Lung (tissue), 11 donors: ENCODE measurements at regions not wholly inside any gene's neighbourhood (a gene's known extent, or its start where the extent isn't known, plus 50 kb on each side); places are given as distances from the start of the nearest gene placed in this dataset.

Experiments
- ATAC-seq: fragments of 200-7000 bp; cut with Tn5 transposase; one replicate; pipeline ENCODE4 v1.9.1; 2020; ENCODE audit warnings: moderate number of reproducible peaks; ENCODE audit not compliant: insufficient read depth, low FRiP score
- DNase-seq, 3 donors: peaks; one replicate each; pipeline ENCODE4 v3.0.0-alpha.2; 2013 to 2017
- H3K27ac ChIP-seq, 2 donors: one replicate each; pipeline ENCODE4 v1.5.1; 2013; ENCODE audit warnings: mild to moderate bottlenecking in 2 of 2, moderate library complexity in 2 of 2, control low read depth in 1 of 2, inconsistent platforms in 1 of 2, low read depth in 1 of 2, low read length in 1 of 2
- H3K27me3 ChIP-seq, 3 donors: one replicate each; pipeline ENCODE4 v1.5.1; 2013; ENCODE audit warnings: low read length in 2 of 3; ENCODE audit not compliant: control insufficient read depth in 3 of 3, insufficient read depth in 3 of 3
- H3K36me3 ChIP-seq, 4 donors: one replicate each; pipeline ENCODE4 v1.5.1; 2013; ENCODE audit warnings: low read length in 4 of 4, mild to moderate bottlenecking in 1 of 4, moderate library complexity in 1 of 4; ENCODE audit not compliant: control insufficient read depth in 4 of 4, insufficient read depth in 4 of 4
- H3K4me1 ChIP-seq, 5 donors: one replicate each; pipeline ENCODE4 v1.5.1; 2013; ENCODE audit warnings: low read length in 5 of 5, mild to moderate bottlenecking in 2 of 5, moderate library complexity in 1 of 5; ENCODE audit not compliant: control insufficient read depth in 5 of 5, insufficient read depth in 5 of 5
- H3K4me3 ChIP-seq: one replicate; pipeline ENCODE4 v1.5.1; 2013; ENCODE audit warnings: mild to moderate bottlenecking, control low read depth, moderate library complexity
- H3K9ac ChIP-seq, 2 donors: one replicate each; pipeline ENCODE4 v1.5.1; 2013; ENCODE audit warnings: low read length in 2 of 2, control low read depth in 1 of 2; ENCODE audit not compliant: insufficient read depth in 1 of 2
- H3K9me3 ChIP-seq, 4 donors: one replicate each; pipeline ENCODE4 v1.5.1; 2013; ENCODE audit warnings: low read length in 3 of 4, mild to moderate bottlenecking in 1 of 4, moderate library complexity in 1 of 4; ENCODE audit not compliant: control insufficient read depth in 4 of 4, insufficient read depth in 3 of 4
- WGBS, 2 donors: extraction: QIAGEN DNeasy Blood & Tissue Kit; methylation state at CpG; one replicate each; pipeline ENCODE4 v1.1.7; 2013; 5-methylcytosine and 5-hydroxymethylcytosine counted together
- TF ChIP-seq, protein P1 (sequence below): IDR thresholded peaks from 2 replicates; pipeline ENCODE4 v1.5.1; 2012; ENCODE audit warnings: mild to moderate bottlenecking; ENCODE audit errors: control extremely low read depth, extremely low read depth
- donor health status: control.
- donor health status: control.
- donor health status: Bipolar disorder and iron deficiency.
- donor health status: healthy.
- donor health status: DM: yes; HTN: yes; CAD: no.

GRCh38 chr5:79901631-79902030 lies 89.4 kb downstream of the MTX3 start:
- peak in 1 of 3 donors; percentile 12 for DNase-seq
- Histone ChIP-seq H3K36me3 (no peaks in the 10 kb centered on the region), H3K4me1 (peaks cover 0 to 2% (median 0%) of the 10 kb centered on the region in 5 donors), H3K9ac (no peak overlapping the region), H3K4me3 (no peak overlapping the region), H3K9me3 (peaks cover 0 to 2% (median 0%) of the 10 kb centered on the region in 4 donors), H3K27me3 (no peaks in the 10 kb centered on the region), H3K27ac (no peak overlapping the region)
- TF ChIP-seq, protein P1, sequence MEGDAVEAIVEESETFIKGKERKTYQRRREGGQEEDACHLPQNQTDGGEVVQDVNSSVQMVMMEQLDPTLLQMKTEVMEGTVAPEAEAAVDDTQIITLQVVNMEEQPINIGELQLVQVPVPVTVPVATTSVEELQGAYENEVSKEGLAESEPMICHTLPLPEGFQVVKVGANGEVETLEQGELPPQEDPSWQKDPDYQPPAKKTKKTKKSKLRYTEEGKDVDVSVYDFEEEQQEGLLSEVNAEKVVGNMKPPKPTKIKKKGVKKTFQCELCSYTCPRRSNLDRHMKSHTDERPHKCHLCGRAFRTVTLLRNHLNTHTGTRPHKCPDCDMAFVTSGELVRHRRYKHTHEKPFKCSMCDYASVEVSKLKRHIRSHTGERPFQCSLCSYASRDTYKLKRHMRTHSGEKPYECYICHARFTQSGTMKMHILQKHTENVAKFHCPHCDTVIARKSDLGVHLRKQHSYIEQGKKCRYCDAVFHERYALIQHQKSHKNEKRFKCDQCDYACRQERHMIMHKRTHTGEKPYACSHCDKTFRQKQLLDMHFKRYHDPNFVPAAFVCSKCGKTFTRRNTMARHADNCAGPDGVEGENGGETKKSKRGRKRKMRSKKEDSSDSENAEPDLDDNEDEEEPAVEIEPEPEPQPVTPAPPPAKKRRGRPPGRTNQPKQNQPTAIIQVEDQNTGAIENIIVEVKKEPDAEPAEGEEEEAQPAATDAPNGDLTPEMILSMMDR, result no peak
- ATAC-seq, result no peak
- WGBS, 2 donors, result 74% methylated on average over 5 of the region's 5 CpGs

DNA sequence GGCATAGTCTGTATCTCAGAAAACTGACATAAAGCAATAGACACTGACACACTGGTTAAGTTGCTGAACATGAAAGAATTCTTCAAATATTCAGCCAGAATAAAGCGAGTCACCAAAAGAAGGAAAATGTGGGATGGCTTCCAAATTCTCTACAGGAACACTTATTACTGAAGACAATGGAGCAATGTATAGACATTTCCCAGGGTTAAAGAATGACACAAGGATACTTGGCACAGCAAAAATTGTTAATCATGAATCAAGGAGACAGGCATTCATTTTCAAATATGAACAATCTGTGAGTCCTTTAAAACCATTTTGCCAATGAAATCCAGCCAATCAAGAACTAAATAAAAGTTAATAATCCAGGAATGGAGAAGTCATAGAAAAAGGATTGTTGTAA lies 92.5 kb downstream of the MTX3 start:
- no peak for ATAC-seq

DNA sequence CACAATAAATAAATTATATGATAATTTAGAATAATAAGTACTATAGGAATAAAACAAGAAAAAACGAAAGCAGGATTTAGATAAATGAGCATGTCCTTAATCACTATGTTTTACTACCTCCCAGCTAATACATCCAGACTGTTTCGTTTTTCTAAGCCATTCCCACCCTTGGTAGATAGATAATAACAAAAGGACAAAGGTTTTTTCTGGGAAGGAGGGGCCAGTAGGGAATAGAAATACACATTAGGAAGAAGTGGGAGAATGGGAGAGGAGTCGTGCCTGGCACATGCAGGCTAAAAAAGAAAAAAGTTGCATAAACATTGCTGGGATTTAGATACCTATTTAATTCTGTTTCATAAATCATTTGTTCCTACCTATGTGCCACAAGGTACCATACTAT lies 97.1 kb downstream of the MTX3 start:
- no peak overlapping the region for H3K9ac ChIP-seq
- H3K4me3 ChIP-seq, result no peak overlapping the region
- ATAC-seq (no peak), DNase-seq (no peak)
- peaks cover 0 to 2% (median 0%) of the 10 kb centered on the region in 5 donors for H3K4me1 ChIP-seq
- peaks cover 0 to 2% (median 0%) of the 10 kb centered on the region in 3 donors for H3K27me3 ChIP-seq
- no peak overlapping the region for H3K27ac ChIP-seq
- 53 to 64% methylated on average over 3 of the region's 3 CpGs for WGBS, 2 donors
- no peaks in the 10 kb centered on the region for H3K36me3 ChIP-seq
- H3K9me3 ChIP-seq, result peaks cover 0 to 2% (median 0%) of the 10 kb centered on the region in 4 donors
- TF ChIP-seq, protein P1, result no peak

More for the DNA sequence above, 92.5 kb downstream of the MTX3 start:
- TF ChIP-seq, protein P1, result no peak
- H3K36me3 ChIP-seq, result no peaks in the 10 kb centered on the region
- H3K4me3 ChIP-seq, result no peak overlapping the region
- peaks cover 0 to 2% (median 0%) of the 10 kb centered on the region in 5 donors for H3K4me1 ChIP-seq
- DNase-seq, result peak in 2 of 3 donors; percentile 40 to 63
- WGBS, 2 donors, result 43 to 59% methylated on average over 1 of the region's 1 CpG
- H3K27ac ChIP-seq, result no peak overlapping the region
- no peak overlapping the region for H3K9ac ChIP-seq
- no peaks in the 10 kb centered on the region for H3K27me3 ChIP-seq
- peaks cover 0 to 2% (median 0%) of the 10 kb centered on the region in 4 donors for H3K9me3 ChIP-seq

GRCh38 chr5:79893485-79893884 lies 97.6 kb downstream of the MTX3 start:
- peaks cover 0 to 2% (median 0%) of the 10 kb centered on the region in 3 donors for H3K27me3 ChIP-seq
- WGBS, 2 donors, result 75 to 79% methylated on average over 1 of the region's 1 CpG
- ATAC-seq (no peak), DNase-seq (no peak)
- no peak overlapping the region for H3K4me3 ChIP-seq
- H3K9me3 ChIP-seq, result peaks cover 0 to 2% (median 0%) of the 10 kb centered on the region in 4 donors
- no peaks in the 10 kb centered on the region for H3K36me3 ChIP-seq
- TF ChIP-seq, protein P1, result no peak
- H3K9ac ChIP-seq, result no peak overlapping the region
- H3K27ac ChIP-seq, result no peak overlapping the region
- H3K4me1 ChIP-seq, result peaks cover 0 to 2% (median 0%) of the 10 kb centered on the region in 5 donors
